GM12891 (cell line): ENCODE measurements at regions not wholly inside any gene's neighbourhood (a gene's known extent, or its start where the extent isn't known, plus 50 kb on each side); places are given as distances from the start of the nearest gene placed in this dataset.

Experiments used
- POLR2A ChIP-seq: IDR thresholded peaks from 2 replicates; pipeline ENCODE4 v1.6.1; 2011; ENCODE audit warnings: low read depth, low read length, control low read depth
- POLR2AphosphoS5 ChIP-seq: IDR thresholded peaks from 2 replicates; pipeline ENCODE4 v1.6.1; 2011; ENCODE audit warnings: low read depth, low read length, control low read depth
- POU2F2 ChIP-seq: IDR thresholded peaks from 2 replicates; pipeline ENCODE4 v1.6.1; 2011; ENCODE audit warnings: low read depth, mild to moderate bottlenecking, control low read depth, low read length, moderate library complexity

- TF ChIP-seq POLR2A (no peak), POLR2AphosphoS5 (no peak), POU2F2 (no peak)
These were observed 195.5 kb downstream of the TOX3 start for GRCh38 chr16:52351451-52351850.
